SU-DHL-6 (cell line): ENCODE measurements at regions not wholly inside any gene's neighbourhood (a gene's known extent, or its start where the extent isn't known, plus 50 kb on each side); places are given as distances from the start of the nearest gene placed in this dataset.

Experiments
- H2AFZ ChIP-seq: fragments of 200-600 bp; sonication (generic); 2 replicates; pipeline ENCODE4 v1.6.1; 2014; ENCODE audit warnings: low read depth, mild to moderate bottlenecking, moderate library complexity, mixed read lengths, antibody characterized with exemption, low read length; ENCODE audit not compliant: severe bottlenecking
- H3F3A ChIP-seq: fragments of 200-600 bp; shearing (Covaris generic); 2 replicates; pipeline ENCODE4 v1.6.0; 2016; ENCODE audit warnings: antibody characterized with exemption, mild to moderate bottlenecking; ENCODE audit not compliant: insufficient read depth
- H3K27ac ChIP-seq: fragments of 200-600 bp; sonication (generic); 2 replicates; pipeline ENCODE4 v1.5.1; 2016; ENCODE audit warnings: low read depth, mild to moderate bottlenecking, low read length, moderate library complexity, mixed read lengths
- H3K27me3 ChIP-seq: fragments of 200-600 bp; sonication (generic), shearing (Covaris generic); 2 replicates; pipeline ENCODE4 v1.6.0; 2014; ENCODE audit warnings: mild to moderate bottlenecking, low read length
- H3K36me3 ChIP-seq: fragments of 200-600 bp; sonication (generic); 2 replicates; pipeline ENCODE4 v1.6.1; 2014; ENCODE audit warnings: mild to moderate bottlenecking, low read length, mixed read lengths
- H3K4me2 ChIP-seq: fragments of 300-600, 200-600 bp; shearing (Covaris generic), sonication (generic); 2 replicates; pipeline ENCODE4 v1.6.0; 2014; ENCODE audit warnings: low read length, low read depth, mild to moderate bottlenecking; ENCODE audit not compliant: poor library complexity, severe bottlenecking
- H3K4me3 ChIP-seq: fragments of 200-600 bp; sonication (generic); 2 replicates; pipeline ENCODE4 v1.5.1; 2014; ENCODE audit warnings: antibody characterized with exemption, low read length, mild to moderate bottlenecking, mixed read lengths; ENCODE audit not compliant: insufficient read depth, poor library complexity, severe bottlenecking
- H3K79me2 ChIP-seq: fragments of 200-600 bp; sonication (generic); 2 replicates; pipeline ENCODE4 v1.6.1; 2014; ENCODE audit warnings: mild to moderate bottlenecking, low read length, moderate library complexity; ENCODE audit not compliant: insufficient read depth
- H3K9ac ChIP-seq: fragments of 200-600 bp; sonication (generic); 2 replicates; pipeline ENCODE4 v1.7.0; 2014; ENCODE audit warnings: mild to moderate bottlenecking, low read length
- H3K9me2 ChIP-seq: fragments of 200-600 bp; sonication (generic); replicated peaks from 2 replicates; pipeline ENCODE4 v1.6.1; 2014; ENCODE audit warnings: low read length; ENCODE audit not compliant: insufficient read depth
- H3K9me3 ChIP-seq: fragments of 200-600 bp; sonication (generic); 2 replicates; pipeline ENCODE4 v1.6.1; 2014; ENCODE audit warnings: low read length, mixed read lengths; ENCODE audit not compliant: insufficient read depth
- H4K20me1 ChIP-seq: fragments of 200-600 bp; sonication (generic); 2 replicates; pipeline ENCODE4 v1.6.1; 2014; ENCODE audit warnings: low read depth, mild to moderate bottlenecking, antibody characterized with exemption, low read length, moderate library complexity, mixed read lengths
- CTCF ChIP-seq: fragments of 200-600 bp; sonication (generic); IDR thresholded peaks from one replicate; pipeline ENCODE4 v1.5.1; 2017; ENCODE audit warnings: antibody characterized with exemption, mild to moderate bottlenecking, low read length, moderate library complexity; ENCODE audit not compliant: insufficient read depth, poor library complexity, severe bottlenecking
- EZH2phosphoT487 ChIP-seq: fragments of 200-600 bp; sonication (generic), shearing (Covaris generic); conservative IDR thresholded peaks from 2 replicates; pipeline ENCODE4 v1.6.1; 2018; ENCODE audit warnings: mild to moderate bottlenecking, antibody characterized with exemption, low read length, moderate library complexity, mixed read lengths

- no peaks in the 10 kb centered on the region for H4K20me1 ChIP-seq
- no peaks in the 10 kb centered on the region for H3K79me2 ChIP-seq
- no peaks in the 10 kb centered on the region for H3K27me3 ChIP-seq
- no peak overlapping the region for H3K4me3 ChIP-seq
- no peaks in the 10 kb centered on the region for H3K9me3 ChIP-seq
- H2AFZ ChIP-seq = no peak overlapping the region
- no peak for TF ChIP-seq CTCF
- TF ChIP-seq EZH2phosphoT487 = no peak
- H3K9me2 ChIP-seq = no peaks in the 10 kb centered on the region
- H3K9ac ChIP-seq = no peak overlapping the region
- no peaks in the 10 kb centered on the region for H3K36me3 ChIP-seq
- H3K27ac ChIP-seq = no peak overlapping the region
- H3K4me2 ChIP-seq = no peak overlapping the region
- no peaks in the 10 kb centered on the region for H3F3A ChIP-seq
These were observed 178.4 kb upstream of the ARID1B start for GRCh38 chr6:156598855-156599180.

- H3F3A ChIP-seq = no peaks in the 10 kb centered on the region
- H3K27me3 ChIP-seq = no peaks in the 10 kb centered on the region
- no peak for TF ChIP-seq CTCF
- no peak for TF ChIP-seq EZH2phosphoT487
- no peaks in the 10 kb centered on the region for H3K36me3 ChIP-seq
- no peak overlapping the region for H3K4me3 ChIP-seq
- no peak overlapping the region for H3K27ac ChIP-seq
- no peak overlapping the region for H3K9ac ChIP-seq
- H4K20me1 ChIP-seq = no peaks in the 10 kb centered on the region
- no peaks in the 10 kb centered on the region for H3K9me2 ChIP-seq
- H2AFZ ChIP-seq = no peak overlapping the region
- H3K4me2 ChIP-seq = no peak overlapping the region
- H3K9me3 ChIP-seq = no peaks in the 10 kb centered on the region
- H3K79me2 ChIP-seq = no peaks in the 10 kb centered on the region
These were observed 178.9 kb upstream of the ARID1B start for GRCh38 chr6:156598071-156598854.

GRCh38 chr6:156597095-156597494 lies 180.1 kb upstream of the ARID1B start:
- Histone ChIP-seq H3K9ac (no peak overlapping the region), H3K27ac (no peak overlapping the region), H3K79me2 (no peaks in the 10 kb centered on the region), H3K4me3 (no peak overlapping the region), H3K9me3 (no peaks in the 10 kb centered on the region), H3K4me2 (no peak overlapping the region), H3K36me3 (no peaks in the 10 kb centered on the region), H4K20me1 (no peaks in the 10 kb centered on the region), H3F3A (no peaks in the 10 kb centered on the region), H3K27me3 (no peaks in the 10 kb centered on the region), H2AFZ (no peak overlapping the region), H3K9me2 (no peaks in the 10 kb centered on the region)
- TF ChIP-seq CTCF = no peak
- TF ChIP-seq EZH2phosphoT487 = no peak

- no peak overlapping the region for H3K27ac ChIP-seq
- no peaks in the 10 kb centered on the region for H3K36me3 ChIP-seq
- H3K4me3 ChIP-seq = no peak overlapping the region
- no peaks in the 10 kb centered on the region for H3K79me2 ChIP-seq
- no peak overlapping the region for H2AFZ ChIP-seq
- no peaks in the 10 kb centered on the region for H4K20me1 ChIP-seq
- H3K9me3 ChIP-seq = no peaks in the 10 kb centered on the region
- H3K4me2 ChIP-seq = no peak overlapping the region
- no peaks in the 10 kb centered on the region for H3F3A ChIP-seq
- H3K27me3 ChIP-seq = no peaks in the 10 kb centered on the region
- no peak for TF ChIP-seq CTCF
- TF ChIP-seq EZH2phosphoT487 = no peak
- no peaks in the 10 kb centered on the region for H3K9me2 ChIP-seq
- H3K9ac ChIP-seq = no peak overlapping the region
These were observed 181.7 kb upstream of the ARID1B start for GRCh38 chr6:156595476-156595875.
